GM12873 (cell line): ENCODE measurements at regions not wholly inside any gene's neighbourhood (a gene's known extent, or its start where the extent isn't known, plus 50 kb on each side); places are given as distances from the start of the nearest gene placed in this dataset.

ENCODE experiments used
- TF ChIP-seq, protein P1 (sequence below): IDR thresholded peaks from 2 replicates; pipeline ENCODE4 v1.5.1; 2012; ENCODE audit warnings: low read depth, mild to moderate bottlenecking, moderate library complexity, low read length, control low read depth; ENCODE audit not compliant: insufficient read depth; ENCODE audit errors: missing control alignments

GRCh38 chr5:12794476-12795332 is 890.5 kb upstream of the CTNND2 start:
- TF ChIP-seq, protein P1, sequence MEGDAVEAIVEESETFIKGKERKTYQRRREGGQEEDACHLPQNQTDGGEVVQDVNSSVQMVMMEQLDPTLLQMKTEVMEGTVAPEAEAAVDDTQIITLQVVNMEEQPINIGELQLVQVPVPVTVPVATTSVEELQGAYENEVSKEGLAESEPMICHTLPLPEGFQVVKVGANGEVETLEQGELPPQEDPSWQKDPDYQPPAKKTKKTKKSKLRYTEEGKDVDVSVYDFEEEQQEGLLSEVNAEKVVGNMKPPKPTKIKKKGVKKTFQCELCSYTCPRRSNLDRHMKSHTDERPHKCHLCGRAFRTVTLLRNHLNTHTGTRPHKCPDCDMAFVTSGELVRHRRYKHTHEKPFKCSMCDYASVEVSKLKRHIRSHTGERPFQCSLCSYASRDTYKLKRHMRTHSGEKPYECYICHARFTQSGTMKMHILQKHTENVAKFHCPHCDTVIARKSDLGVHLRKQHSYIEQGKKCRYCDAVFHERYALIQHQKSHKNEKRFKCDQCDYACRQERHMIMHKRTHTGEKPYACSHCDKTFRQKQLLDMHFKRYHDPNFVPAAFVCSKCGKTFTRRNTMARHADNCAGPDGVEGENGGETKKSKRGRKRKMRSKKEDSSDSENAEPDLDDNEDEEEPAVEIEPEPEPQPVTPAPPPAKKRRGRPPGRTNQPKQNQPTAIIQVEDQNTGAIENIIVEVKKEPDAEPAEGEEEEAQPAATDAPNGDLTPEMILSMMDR, result no peak

- TF ChIP-seq, protein P1, result no peak
Measured at GRCh38 chr5:12793373-12793772, 889.1 kb upstream of the CTNND2 start.

- TF ChIP-seq, protein P1, result no peak
Measured at GRCh38 chr5:12780536-12780935, 876.3 kb upstream of the CTNND2 start.

- TF ChIP-seq, protein P1, result no peak
Measured at GRCh38 chr5:12777342-12777741, 873.1 kb upstream of the CTNND2 start.

DNA sequence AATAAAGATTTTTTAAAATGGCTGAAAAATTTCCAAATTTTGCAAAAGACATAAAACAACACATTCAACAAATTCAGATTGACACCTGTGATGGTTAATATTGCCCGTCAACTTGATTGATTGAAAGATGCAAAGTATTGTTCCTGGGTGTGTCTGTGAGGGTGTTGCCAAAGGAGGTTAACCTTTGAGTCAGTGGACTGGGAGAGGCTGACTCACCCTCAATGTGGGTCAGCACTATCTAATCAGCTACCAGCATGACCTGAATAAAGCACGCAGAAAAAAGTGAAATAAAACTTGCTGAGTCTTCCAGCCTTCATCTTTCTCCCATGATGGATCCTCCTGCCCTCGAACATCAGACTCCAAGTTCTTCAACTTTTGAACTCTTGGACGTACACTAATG is 868.0 kb upstream of the CTNND2 start:
- TF ChIP-seq, protein P1, result no peak

GRCh38 chr5:12759377-12759776 is 855.1 kb upstream of the CTNND2 start:
- TF ChIP-seq, protein P1, result no peak

- TF ChIP-seq, protein P1, result no peak
Measured at GRCh38 chr5:12757035-12757434, 852.8 kb upstream of the CTNND2 start.
